ENCODE measurements at regions not wholly inside any gene's neighbourhood (a gene's known extent, or its start where the extent isn't known, plus 50 kb on each side); places are given as distances from the start of the nearest gene placed in this dataset.
A peak's percentile ranks its signal among the peaks of the same experiment; 100 is the strongest.

DNA sequence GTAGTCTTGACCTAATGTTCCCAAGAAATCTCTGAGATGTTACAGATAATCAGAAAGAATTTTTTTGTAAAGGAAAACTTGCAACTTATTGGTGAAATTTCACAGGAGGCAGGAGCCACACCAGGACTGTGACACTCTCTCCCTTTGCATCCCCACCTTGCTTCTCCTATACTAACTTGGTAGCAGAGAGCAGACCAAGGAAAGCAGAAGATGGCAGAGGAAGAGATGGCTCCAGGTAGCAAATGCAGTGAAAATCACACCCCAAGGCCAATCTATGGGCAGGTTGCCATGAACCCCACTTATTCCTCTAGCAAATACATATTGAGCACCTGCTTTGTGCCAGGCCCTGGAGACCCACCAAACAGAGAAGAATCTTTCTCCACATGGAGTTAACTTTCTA, 303.4 kb upstream of the C1orf174 start:
- no peak overlapping the region for H3K27ac ChIP-seq
- H3K4me1 ChIP-seq: no peaks in the 10 kb centered on the region
- no peak overlapping the region for H3K4me3 ChIP-seq
- no peaks in the 10 kb centered on the region for H3K36me3 ChIP-seq
- peak; percentile 18 for DNase-seq (ENCODE audit: low spot score)
- peaks cover 4 to 40% of the 10 kb centered on the region in 2 donors for H3K9me3 ChIP-seq
- no peaks in the 10 kb centered on the region for H3K27me3 ChIP-seq
- TF ChIP-seq, protein P1, sequence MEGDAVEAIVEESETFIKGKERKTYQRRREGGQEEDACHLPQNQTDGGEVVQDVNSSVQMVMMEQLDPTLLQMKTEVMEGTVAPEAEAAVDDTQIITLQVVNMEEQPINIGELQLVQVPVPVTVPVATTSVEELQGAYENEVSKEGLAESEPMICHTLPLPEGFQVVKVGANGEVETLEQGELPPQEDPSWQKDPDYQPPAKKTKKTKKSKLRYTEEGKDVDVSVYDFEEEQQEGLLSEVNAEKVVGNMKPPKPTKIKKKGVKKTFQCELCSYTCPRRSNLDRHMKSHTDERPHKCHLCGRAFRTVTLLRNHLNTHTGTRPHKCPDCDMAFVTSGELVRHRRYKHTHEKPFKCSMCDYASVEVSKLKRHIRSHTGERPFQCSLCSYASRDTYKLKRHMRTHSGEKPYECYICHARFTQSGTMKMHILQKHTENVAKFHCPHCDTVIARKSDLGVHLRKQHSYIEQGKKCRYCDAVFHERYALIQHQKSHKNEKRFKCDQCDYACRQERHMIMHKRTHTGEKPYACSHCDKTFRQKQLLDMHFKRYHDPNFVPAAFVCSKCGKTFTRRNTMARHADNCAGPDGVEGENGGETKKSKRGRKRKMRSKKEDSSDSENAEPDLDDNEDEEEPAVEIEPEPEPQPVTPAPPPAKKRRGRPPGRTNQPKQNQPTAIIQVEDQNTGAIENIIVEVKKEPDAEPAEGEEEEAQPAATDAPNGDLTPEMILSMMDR (IDR thresholded peaks at IDR 0.05): no peak

DNA sequence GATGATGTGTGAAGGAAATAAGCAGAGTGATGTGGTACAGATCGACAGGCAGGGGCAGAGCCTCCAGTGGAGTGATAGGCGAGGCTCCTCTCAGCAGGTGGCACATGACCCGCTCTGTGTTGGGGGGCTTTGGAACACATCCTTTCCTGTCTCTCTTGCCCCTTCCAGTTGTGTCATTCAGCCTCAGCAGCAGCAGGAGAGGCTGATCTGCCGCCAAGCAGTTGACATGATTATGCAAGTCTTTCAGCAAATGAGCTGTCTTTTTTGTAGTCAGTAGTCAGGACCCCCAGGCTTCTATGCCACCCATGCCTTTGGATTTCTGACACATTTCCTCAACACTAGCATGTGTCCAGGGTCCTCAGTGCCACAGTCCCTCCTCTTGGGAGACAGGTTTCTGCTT, 307.1 kb upstream of the C1orf174 start:
- peaks cover 4 to 36% of the 10 kb centered on the region in 2 donors for H3K9me3 ChIP-seq
- H3K4me3 ChIP-seq: no peak overlapping the region
- H3K4me1 ChIP-seq: no peaks in the 10 kb centered on the region
- H3K27me3 ChIP-seq: no peaks in the 10 kb centered on the region
- H3K27ac ChIP-seq: no peak overlapping the region
- DNase-seq (ENCODE audit: low spot score): peak; percentile 34
- TF ChIP-seq, protein P1 (IDR thresholded peaks at IDR 0.05): no peak
- no peaks in the 10 kb centered on the region for H3K36me3 ChIP-seq

DNA sequence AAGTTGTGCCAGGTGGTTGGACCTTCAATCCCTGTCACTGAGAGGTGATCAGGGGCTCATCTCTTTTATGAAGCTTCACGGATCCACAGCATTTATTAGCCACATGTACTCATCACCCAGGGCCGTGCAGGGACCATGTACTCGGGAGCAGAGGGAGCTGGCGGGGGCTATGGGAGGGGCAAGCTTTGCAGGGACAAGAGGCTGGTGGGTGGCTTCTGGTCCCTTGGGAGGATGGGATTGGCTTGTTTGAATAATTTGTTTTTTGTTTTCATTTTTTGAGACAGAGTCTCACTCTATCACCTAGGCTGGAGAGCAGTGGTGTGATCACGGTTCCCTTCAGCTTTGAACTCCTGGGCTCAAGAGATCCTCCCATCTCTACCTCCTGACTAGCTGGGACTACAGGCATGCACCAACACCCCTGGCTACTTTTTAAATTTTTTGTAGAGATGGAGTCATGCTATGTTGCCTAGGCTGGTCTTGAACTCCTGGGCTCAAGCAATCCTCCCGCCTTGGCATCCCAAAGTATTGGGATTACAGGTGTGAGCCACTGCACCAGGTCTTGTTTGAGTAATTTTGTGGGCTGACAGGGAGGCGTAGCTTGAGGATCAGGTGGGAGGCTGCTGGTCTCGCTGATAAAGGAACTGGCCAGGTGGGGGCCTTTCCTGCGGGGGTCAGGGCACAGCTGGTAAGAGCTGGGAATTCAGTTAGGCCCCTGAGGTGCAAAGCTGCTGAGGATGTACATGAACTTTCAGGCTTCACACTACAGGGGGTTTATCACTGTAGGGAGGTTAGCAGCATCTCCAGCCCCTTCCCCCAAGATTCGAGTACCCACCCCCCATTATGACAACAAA, 308.0 kb upstream of the C1orf174 start:
- H3K9me3 ChIP-seq: peaks cover 4 to 30% of the 10 kb centered on the region in 2 donors
- H3K4me3 ChIP-seq: no peak overlapping the region
- peak; percentile 38 for DNase-seq (ENCODE audit: low spot score)
- H3K36me3 ChIP-seq: no peaks in the 10 kb centered on the region
- H3K27me3 ChIP-seq: no peaks in the 10 kb centered on the region
- no peaks in the 10 kb centered on the region for H3K4me1 ChIP-seq
- no peak overlapping the region for H3K27ac ChIP-seq
- TF ChIP-seq, protein P1 (IDR thresholded peaks at IDR 0.05): no peak

DNA sequence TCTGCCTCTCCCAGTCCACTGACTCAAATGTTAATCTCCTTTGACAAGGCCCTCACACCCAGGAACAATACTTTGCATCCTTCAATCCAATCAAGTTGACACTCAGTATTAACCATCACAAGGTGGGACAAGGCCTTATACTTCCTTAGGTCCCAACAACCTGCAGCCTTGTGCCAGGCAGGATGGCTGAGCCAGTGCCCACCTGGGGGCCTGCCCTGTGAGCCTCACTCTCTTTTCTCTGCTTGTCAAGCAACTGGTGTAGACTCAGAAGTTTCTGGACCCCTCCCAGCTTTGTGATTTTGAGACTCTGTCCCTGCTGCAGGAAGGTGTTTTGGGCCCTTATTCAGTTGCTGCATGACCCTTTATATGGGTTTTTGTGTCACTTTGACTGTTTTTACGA, 310.0 kb upstream of the C1orf174 start:
- Histone ChIP-seq H3K9me3 (peaks cover 0 to 19% of the 10 kb centered on the region in 2 donors), H3K4me3 (no peak overlapping the region), H3K4me1 (no peaks in the 10 kb centered on the region), H3K36me3 (no peaks in the 10 kb centered on the region), H3K27ac (no peak overlapping the region), H3K27me3 (no peaks in the 10 kb centered on the region)
- TF ChIP-seq, protein P1 (IDR thresholded peaks at IDR 0.05): no peak
- peak; percentile 44 for DNase-seq (ENCODE audit: low spot score)

DNA sequence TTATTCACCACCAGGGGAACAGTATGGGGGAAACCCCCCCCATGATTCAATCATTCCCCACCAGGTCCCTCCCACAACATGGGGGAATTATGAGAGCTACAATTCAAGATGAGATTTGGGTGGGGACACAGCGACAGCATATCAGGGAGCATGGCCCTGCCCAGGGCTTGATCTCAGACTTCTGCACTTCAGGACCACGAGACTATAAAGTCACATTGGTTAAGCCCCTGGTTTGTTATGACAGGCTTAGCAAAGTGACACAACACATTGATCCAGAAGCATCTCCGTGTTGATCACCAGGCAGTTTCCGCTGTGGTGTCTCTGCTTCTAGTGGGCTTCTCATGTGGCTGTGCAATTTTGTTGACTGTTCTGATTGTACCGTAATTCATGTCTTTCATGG, 312.7 kb upstream of the C1orf174 start:
- no peaks in the 10 kb centered on the region for H3K9me3 ChIP-seq
- H3K4me1 ChIP-seq: no peaks in the 10 kb centered on the region
- H3K36me3 ChIP-seq: no peaks in the 10 kb centered on the region
- TF ChIP-seq, protein P1 (IDR thresholded peaks at IDR 0.05): no peak
- H3K27ac ChIP-seq: no peak overlapping the region
- no peak for DNase-seq (ENCODE audit: low spot score)
- no peaks in the 10 kb centered on the region for H3K27me3 ChIP-seq
- no peak overlapping the region for H3K4me3 ChIP-seq
